Testis (tissue), 2 donors: ENCODE measurements at regions not wholly inside any gene's neighbourhood (a gene's known extent, or its start where the extent isn't known, plus 50 kb on each side); places are given as distances from the start of the nearest gene placed in this dataset.

Source experiments
- DNase-seq: peaks from one replicate; pipeline ENCODE4 v3.0.0-alpha.2; 2019
- H3K27ac ChIP-seq, 2 donors: fragments of 200-600 bp; sonication (generic); one replicate each; pipeline ENCODE4 v1.5.1; 2019
- H3K27me3 ChIP-seq: fragments of 200-600 bp; sonication (generic); one replicate; pipeline ENCODE4 v1.5.1; 2019
- H3K36me3 ChIP-seq: fragments of 200-600 bp; sonication (generic); one replicate; pipeline ENCODE4 v1.5.1; 2017; ENCODE audit warnings: low read depth; ENCODE audit errors: missing control alignments
- H3K4me1 ChIP-seq: fragments of 200-600 bp; sonication (generic); one replicate; pipeline ENCODE4 v1.5.1; 2019
- H3K4me3 ChIP-seq, 2 donors: fragments of 200-600 bp; sonication (generic); one replicate each; pipeline ENCODE4 v1.5.1; 2017 to 2019
- H3K9me3 ChIP-seq: fragments of 200-600 bp; sonication (generic); one replicate; pipeline ENCODE4 v1.5.1; 2017
- POLR2A ChIP-seq: fragments of 450-650 bp; IDR thresholded peaks from one replicate; pipeline ENCODE4 v1.6.1; 2017; ENCODE audit warnings: antibody characterized with exemption, mild to moderate bottlenecking, moderate library complexity
- whole genome bisulfite sequencing, 2 donors: methylation state at CpG; one replicate each; pipeline ENCODE4 v1.1.5; 2018; 5-methylcytosine and 5-hydroxymethylcytosine counted together
- intact Hi-C: fragments of 100-400 bp; cut with DNase I; formaldehyde crosslinking; loops from one replicate; pipeline ENCODE4 v1.15.1; 2023; ENCODE audit warnings: low total_unique reads
- TF ChIP-seq, protein P1 (sequence below), 3 experiments: fragments of 450-650 bp in 2 of 3; fragments of 200-600 bp in 1 of 3; sonication (generic) in 1 of 3; IDR thresholded peaks; one replicate each; pipeline ENCODE4 v1.5.1; 2016 to 2019; ENCODE audit warnings: antibody characterized with exemption in 3 of 3, mild to moderate bottlenecking in 2 of 3, moderate library complexity in 1 of 3

DNA sequence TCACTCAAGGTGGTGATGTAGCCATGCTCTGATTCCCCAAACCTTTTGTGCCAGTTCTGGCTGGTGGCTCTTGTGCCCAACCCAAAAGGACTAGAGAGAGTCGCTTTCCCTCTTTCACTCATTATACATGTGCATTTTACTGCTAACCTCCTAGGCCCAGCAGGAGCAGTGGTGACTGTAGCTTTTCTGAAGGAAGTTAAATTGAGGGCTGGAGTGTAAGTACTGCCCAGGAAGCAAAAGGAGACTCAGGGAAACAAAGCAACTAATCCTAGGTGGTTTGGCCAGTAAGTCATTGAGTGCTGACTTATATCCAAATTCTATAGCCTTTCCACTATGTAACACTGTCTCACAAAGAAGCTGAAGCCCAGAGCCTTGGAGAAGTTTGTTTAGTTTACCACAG, 194.4 kb upstream of the ZNF462 start:
- DNase-seq: no peak
- WGBS, 2 donors: 93 to 100% methylated on average over 1 of the region's 1 CpG

DNA sequence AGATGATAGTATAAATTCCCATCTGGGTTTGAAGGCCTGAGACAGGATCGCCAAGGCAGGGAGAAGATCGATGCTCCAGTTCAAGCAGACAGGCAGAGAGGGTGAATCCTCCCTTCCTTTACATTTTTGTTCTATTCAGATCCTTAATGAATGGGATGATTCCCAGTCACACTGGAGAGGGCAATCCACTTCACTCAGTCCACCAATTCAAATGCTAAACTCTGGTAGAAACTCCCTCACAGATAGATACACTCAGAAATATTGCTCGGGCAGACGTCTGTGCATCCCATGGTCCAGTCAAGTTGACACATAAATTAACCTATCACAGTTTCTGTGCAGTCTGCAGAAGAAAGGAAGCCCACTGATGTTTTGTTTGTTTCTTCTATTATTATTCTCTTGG, 193.1 kb upstream of the ZNF462 start:
- 85 to 91% methylated on average over 4 of the region's 4 CpGs for WGBS, 2 donors
- DNase-seq: no peak
- no peak overlapping the region for H3K4me3 ChIP-seq
- H3K27me3 ChIP-seq: no peaks in the 10 kb centered on the region
- TF ChIP-seq POLR2A: no peak
- TF ChIP-seq, protein P1, sequence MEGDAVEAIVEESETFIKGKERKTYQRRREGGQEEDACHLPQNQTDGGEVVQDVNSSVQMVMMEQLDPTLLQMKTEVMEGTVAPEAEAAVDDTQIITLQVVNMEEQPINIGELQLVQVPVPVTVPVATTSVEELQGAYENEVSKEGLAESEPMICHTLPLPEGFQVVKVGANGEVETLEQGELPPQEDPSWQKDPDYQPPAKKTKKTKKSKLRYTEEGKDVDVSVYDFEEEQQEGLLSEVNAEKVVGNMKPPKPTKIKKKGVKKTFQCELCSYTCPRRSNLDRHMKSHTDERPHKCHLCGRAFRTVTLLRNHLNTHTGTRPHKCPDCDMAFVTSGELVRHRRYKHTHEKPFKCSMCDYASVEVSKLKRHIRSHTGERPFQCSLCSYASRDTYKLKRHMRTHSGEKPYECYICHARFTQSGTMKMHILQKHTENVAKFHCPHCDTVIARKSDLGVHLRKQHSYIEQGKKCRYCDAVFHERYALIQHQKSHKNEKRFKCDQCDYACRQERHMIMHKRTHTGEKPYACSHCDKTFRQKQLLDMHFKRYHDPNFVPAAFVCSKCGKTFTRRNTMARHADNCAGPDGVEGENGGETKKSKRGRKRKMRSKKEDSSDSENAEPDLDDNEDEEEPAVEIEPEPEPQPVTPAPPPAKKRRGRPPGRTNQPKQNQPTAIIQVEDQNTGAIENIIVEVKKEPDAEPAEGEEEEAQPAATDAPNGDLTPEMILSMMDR (IDR thresholded peaks at IDR 0.05): no peak
- H3K4me1 ChIP-seq: no peaks in the 10 kb centered on the region
- no peaks in the 10 kb centered on the region for H3K9me3 ChIP-seq
- intact Hi-C loops: no loop called here
- H3K27ac ChIP-seq: no peak overlapping the region
- H3K36me3 ChIP-seq: no peaks in the 10 kb centered on the region

More for the DNA sequence above, 194.4 kb upstream of the ZNF462 start:
- no peaks in the 10 kb centered on the region for H3K27me3 ChIP-seq
- no peaks in the 10 kb centered on the region for H3K9me3 ChIP-seq
- intact Hi-C loops: no loop called here
- H3K4me1 ChIP-seq: no peaks in the 10 kb centered on the region
- no peak overlapping the region for H3K27ac ChIP-seq
- no peaks in the 10 kb centered on the region for H3K36me3 ChIP-seq
- TF ChIP-seq, protein P1 (IDR thresholded peaks at IDR 0.05): no peak
- no peak for TF ChIP-seq POLR2A
- H3K4me3 ChIP-seq: no peak overlapping the region

DNA sequence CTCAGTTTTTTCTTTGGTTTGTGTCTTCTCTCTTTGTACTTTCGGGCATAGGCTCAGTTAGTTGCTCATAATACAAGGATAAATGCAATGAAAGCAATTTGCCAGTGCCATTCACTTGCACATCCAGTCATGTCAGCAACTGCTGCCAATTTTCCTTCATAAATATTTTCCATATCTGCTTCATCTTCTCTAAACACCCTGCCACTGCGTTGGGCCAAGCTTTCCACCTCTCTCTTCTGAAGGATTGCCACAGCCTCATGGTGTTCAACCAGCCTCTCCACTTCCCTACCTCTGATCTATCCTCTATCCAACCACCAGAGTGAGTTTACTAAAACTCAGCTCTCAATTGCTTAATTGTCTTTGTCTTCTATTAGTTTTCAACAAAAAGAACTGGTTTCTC, 192.5 kb upstream of the ZNF462 start:
- Histone ChIP-seq H3K27me3 (no peaks in the 10 kb centered on the region), H3K27ac (no peak overlapping the region), H3K9me3 (no peaks in the 10 kb centered on the region), H3K4me1 (no peaks in the 10 kb centered on the region), H3K4me3 (no peak overlapping the region), H3K36me3 (no peaks in the 10 kb centered on the region)
- no peak for TF ChIP-seq POLR2A
- TF ChIP-seq, protein P1 (IDR thresholded peaks at IDR 0.05): no peak
- intact Hi-C loops: no loop called here
- 79 to 91% methylated on average over 2 of the region's 2 CpGs for WGBS, 2 donors
- DNase-seq: no peak

DNA sequence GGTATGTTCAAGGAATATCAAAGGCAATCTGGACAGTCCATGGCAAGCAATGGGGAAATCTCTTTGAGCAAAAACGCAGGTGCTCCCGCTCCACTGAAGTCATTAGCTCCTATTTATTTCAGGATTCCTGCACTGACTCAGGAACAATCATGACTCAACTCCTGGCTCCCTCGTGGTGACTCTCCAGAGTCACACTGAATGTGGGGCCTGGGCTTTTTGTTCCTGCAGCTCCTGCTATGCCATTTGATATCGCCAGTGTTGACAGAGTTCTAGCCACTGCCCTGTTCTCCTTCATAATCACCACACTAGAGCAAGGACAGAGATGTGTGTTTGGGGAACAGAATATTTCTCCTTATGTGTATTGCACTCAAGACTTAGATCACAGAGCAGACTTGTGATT, 187.2 kb upstream of the ZNF462 start:
- intact Hi-C loops: no loop called here
- no peak overlapping the region for H3K4me3 ChIP-seq
- no peaks in the 10 kb centered on the region for H3K27me3 ChIP-seq
- no peaks in the 10 kb centered on the region for H3K9me3 ChIP-seq
- 82 to 96% methylated on average over 4 of the region's 4 CpGs for WGBS, 2 donors
- TF ChIP-seq, protein P1 (IDR thresholded peaks at IDR 0.05): no peak
- TF ChIP-seq POLR2A: no peak
- H3K36me3 ChIP-seq: no peaks in the 10 kb centered on the region
- no peaks in the 10 kb centered on the region for H3K4me1 ChIP-seq
- H3K27ac ChIP-seq: no peak overlapping the region
- DNase-seq: no peak

DNA sequence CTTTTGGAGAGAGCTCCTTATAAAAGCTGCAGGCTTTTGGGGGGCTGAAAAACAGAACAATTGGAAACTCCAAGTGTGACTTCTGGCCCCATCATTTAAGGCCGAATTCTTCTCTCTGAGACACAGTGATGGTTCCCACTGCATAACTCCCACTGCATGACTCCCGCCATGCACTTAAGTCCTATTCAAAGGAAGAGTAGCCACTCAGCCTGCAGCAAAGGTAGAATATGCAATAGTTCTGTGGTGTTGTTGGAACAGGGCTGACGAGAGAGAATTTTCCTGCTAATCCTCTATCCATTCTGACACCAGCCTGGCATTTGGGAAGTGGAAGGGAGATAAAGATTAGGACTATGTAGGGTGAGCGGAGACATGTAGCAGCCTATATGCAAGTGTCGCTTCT, 185.6 kb upstream of the ZNF462 start:
- intact Hi-C loops: no loop called here
- TF ChIP-seq, protein P1 (IDR thresholded peaks at IDR 0.05): no peak
- TF ChIP-seq POLR2A: no peak
- no peak for DNase-seq
- no peaks in the 10 kb centered on the region for H3K27me3 ChIP-seq
- 97 to 99% methylated on average over 5 of the region's 5 CpGs for WGBS, 2 donors
- no peak overlapping the region for H3K4me3 ChIP-seq
- no peak overlapping the region for H3K27ac ChIP-seq
- H3K9me3 ChIP-seq: no peaks in the 10 kb centered on the region
- H3K36me3 ChIP-seq: no peaks in the 10 kb centered on the region
- no peaks in the 10 kb centered on the region for H3K4me1 ChIP-seq
